ENCODE measurements at regions not wholly inside any gene's neighbourhood (a gene's known extent, or its start where the extent isn't known, plus 50 kb on each side); places are given as distances from the start of the nearest gene placed in this dataset.

GRCh38 chr13:47220453-47221140, 323.7 kb upstream of the HTR2A start:
- H3K9me3 ChIP-seq (ENCODE audit: low read depth) = no peaks in the 10 kb centered on the region
- no peak overlapping the region for H3K4me3 ChIP-seq
- no peak overlapping the region for H2AFZ ChIP-seq
- DNase-seq (ENCODE audit: low spot score) = no peak
- WGBS (ENCODE audit: low lambda C conversion rate, missing lambda C conversion rate) = 71% methylated on average over 3 of the region's 3 CpGs
- no peaks in the 10 kb centered on the region for H4K20me1 ChIP-seq (ENCODE audit: insufficient read depth, poor library complexity, severe bottlenecking)
- H3K9me2 ChIP-seq (replicated peaks; ENCODE audit: insufficient read depth) = no peaks in the 10 kb centered on the region
- H3K79me2 ChIP-seq = no peaks in the 10 kb centered on the region
- no peak overlapping the region for H3K4me2 ChIP-seq
- H3K27ac ChIP-seq = no peak overlapping the region
- no peaks in the 10 kb centered on the region for H3K27me3 ChIP-seq
- TF ChIP-seq EZH2 (IDR thresholded peaks at IDR 0.05; ENCODE audit: borderline replicate concordance) = no peak
- TF ChIP-seq, protein P1, sequence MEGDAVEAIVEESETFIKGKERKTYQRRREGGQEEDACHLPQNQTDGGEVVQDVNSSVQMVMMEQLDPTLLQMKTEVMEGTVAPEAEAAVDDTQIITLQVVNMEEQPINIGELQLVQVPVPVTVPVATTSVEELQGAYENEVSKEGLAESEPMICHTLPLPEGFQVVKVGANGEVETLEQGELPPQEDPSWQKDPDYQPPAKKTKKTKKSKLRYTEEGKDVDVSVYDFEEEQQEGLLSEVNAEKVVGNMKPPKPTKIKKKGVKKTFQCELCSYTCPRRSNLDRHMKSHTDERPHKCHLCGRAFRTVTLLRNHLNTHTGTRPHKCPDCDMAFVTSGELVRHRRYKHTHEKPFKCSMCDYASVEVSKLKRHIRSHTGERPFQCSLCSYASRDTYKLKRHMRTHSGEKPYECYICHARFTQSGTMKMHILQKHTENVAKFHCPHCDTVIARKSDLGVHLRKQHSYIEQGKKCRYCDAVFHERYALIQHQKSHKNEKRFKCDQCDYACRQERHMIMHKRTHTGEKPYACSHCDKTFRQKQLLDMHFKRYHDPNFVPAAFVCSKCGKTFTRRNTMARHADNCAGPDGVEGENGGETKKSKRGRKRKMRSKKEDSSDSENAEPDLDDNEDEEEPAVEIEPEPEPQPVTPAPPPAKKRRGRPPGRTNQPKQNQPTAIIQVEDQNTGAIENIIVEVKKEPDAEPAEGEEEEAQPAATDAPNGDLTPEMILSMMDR (IDR thresholded peaks at IDR 0.05; ENCODE audit: poor library complexity) = no peak
- peaks cover 5% of the 10 kb centered on the region for H3K4me1 ChIP-seq (ENCODE audit: insufficient read depth)
- no peaks in the 10 kb centered on the region for H3K36me3 ChIP-seq (replicated peaks; ENCODE audit: insufficient read depth, low read depth)

DNA sequence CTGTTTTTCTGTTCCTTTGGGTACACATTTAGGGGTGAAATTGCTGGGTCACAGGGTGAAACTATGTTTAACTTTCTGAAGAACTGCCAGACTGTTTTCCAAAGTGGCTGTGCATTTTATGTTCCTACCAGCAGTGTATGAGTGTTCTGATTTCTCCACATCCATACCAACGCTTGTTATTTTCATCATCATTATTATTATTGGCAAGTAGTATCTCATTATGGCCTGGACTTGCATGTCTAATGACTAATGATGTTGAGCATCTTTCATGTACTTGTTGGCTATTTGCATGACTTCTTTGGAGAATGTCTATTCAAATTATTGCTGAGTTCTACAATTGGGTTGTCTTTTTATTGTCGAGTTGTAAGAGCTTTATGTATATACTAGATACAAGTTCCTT, 321.8 kb upstream of the HTR2A start:
- Histone ChIP-seq H3K9me2 (replicated peaks; ENCODE audit: insufficient read depth) (no peaks in the 10 kb centered on the region), H3K27ac (no peak overlapping the region), H3K27me3 (no peaks in the 10 kb centered on the region), H3K36me3 (replicated peaks; ENCODE audit: insufficient read depth, low read depth) (no peaks in the 10 kb centered on the region), H4K20me1 (ENCODE audit: insufficient read depth, poor library complexity, severe bottlenecking) (no peaks in the 10 kb centered on the region), H3K9me3 (ENCODE audit: low read depth) (no peaks in the 10 kb centered on the region), H3K4me1 (ENCODE audit: insufficient read depth) (peaks cover 5% of the 10 kb centered on the region), H3K4me3 (no peak overlapping the region), H3K4me2 (no peak overlapping the region), H3K79me2 (no peaks in the 10 kb centered on the region), H2AFZ (no peak overlapping the region)
- WGBS (ENCODE audit: low lambda C conversion rate, missing lambda C conversion rate) = 94% methylated on average over 2 of the region's 2 CpGs
- DNase-seq (ENCODE audit: low spot score) = no peak
- TF ChIP-seq, protein P1 (IDR thresholded peaks at IDR 0.05; ENCODE audit: poor library complexity) = no peak
- TF ChIP-seq EZH2 (IDR thresholded peaks at IDR 0.05; ENCODE audit: borderline replicate concordance) (no peak), EZH2phosphoT487 (IDR thresholded peaks at IDR 0.05; ENCODE audit: low read depth, severe bottlenecking, unreplicated experiment) (no peak)

- H3K36me3 ChIP-seq (replicated peaks; ENCODE audit: insufficient read depth, low read depth) = no peaks in the 10 kb centered on the region
- H3K79me2 ChIP-seq = no peaks in the 10 kb centered on the region
- no peak overlapping the region for H3K4me2 ChIP-seq
- peaks cover 5% of the 10 kb centered on the region for H3K4me1 ChIP-seq (ENCODE audit: insufficient read depth)
- H3K9me2 ChIP-seq (replicated peaks; ENCODE audit: insufficient read depth) = no peaks in the 10 kb centered on the region
- H3K9me3 ChIP-seq (ENCODE audit: low read depth) = no peaks in the 10 kb centered on the region
- H4K20me1 ChIP-seq (ENCODE audit: insufficient read depth, poor library complexity, severe bottlenecking) = no peaks in the 10 kb centered on the region
- peak; percentile 19 for DNase-seq (ENCODE audit: low spot score)
- no peaks in the 10 kb centered on the region for H3K27me3 ChIP-seq
- 64% methylated on average over 2 of the region's 2 CpGs for WGBS (ENCODE audit: low lambda C conversion rate, missing lambda C conversion rate)
- H2AFZ ChIP-seq = no peak overlapping the region
- no peak overlapping the region for H3K4me3 ChIP-seq
- peak overlapping the region; percentile 19 for H3K27ac ChIP-seq
- TF ChIP-seq EZH2phosphoT487 (IDR thresholded peaks at IDR 0.05; ENCODE audit: low read depth, severe bottlenecking, unreplicated experiment) (no peak), EZH2 (IDR thresholded peaks at IDR 0.05; ENCODE audit: borderline replicate concordance) (no peak)
- TF ChIP-seq, protein P1 (IDR thresholded peaks at IDR 0.05; ENCODE audit: poor library complexity) = no peak
Observed at GRCh38 chr13:47216176-47216822, 319.4 kb upstream of the HTR2A start.

Data from hepatocyte (in vitro differentiated cells).